ENCODE measurements at regions not wholly inside any gene's neighbourhood (a gene's known extent, or its start where the extent isn't known, plus 50 kb on each side); places are given as distances from the start of the nearest gene placed in this dataset.

DNA sequence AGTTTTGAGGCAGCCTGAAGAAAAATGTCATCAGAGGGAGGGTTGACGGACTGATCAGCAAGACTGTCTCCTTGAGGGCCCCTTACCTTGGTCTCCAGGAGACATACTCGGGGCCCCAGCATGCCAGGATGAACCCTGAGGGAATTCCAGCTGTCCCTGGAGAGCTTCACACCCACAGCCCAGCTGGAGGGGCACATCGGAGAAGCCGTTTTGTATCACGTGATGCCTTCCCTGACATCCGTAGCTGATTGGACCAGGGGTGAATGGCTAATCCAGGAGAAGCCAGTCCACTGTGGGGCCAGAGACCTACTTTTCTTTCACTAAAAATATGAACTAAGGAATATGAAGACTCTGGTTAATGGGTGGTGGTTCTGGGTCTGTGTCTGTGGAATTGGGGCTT, 86.0 kb upstream of the TP53I11 start:
- DNase-seq (ENCODE audit: low spot score): no peak

DNA sequence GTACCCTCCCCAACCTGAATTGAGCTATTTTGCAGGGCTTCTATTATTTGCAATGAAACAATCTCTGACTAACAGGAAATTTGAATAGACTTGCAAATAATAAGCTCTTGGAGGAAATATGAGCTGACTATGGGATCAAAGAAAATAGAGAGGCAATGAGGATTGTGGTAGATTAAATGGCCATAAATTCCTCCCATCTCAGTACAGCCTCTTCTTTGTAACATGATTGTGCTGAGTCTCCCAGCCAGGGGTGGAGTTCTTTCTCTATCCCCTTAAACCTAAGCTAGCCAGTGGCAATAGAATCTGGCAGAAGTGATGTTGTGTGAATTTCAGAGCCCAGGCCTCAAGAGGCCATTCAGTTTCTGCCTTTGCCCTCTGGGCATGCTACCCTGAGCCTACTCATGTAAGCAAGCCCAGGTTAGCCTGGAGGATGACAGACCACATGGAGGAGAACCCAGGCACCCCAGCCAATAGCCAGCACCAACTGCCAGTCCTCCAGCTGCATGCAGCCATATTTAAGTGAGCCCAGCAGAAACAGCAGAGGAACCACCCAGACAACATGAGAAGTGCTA, 86.8 kb upstream of the TP53I11 start:
- DNase-seq (ENCODE audit: low spot score): no peak

DNA sequence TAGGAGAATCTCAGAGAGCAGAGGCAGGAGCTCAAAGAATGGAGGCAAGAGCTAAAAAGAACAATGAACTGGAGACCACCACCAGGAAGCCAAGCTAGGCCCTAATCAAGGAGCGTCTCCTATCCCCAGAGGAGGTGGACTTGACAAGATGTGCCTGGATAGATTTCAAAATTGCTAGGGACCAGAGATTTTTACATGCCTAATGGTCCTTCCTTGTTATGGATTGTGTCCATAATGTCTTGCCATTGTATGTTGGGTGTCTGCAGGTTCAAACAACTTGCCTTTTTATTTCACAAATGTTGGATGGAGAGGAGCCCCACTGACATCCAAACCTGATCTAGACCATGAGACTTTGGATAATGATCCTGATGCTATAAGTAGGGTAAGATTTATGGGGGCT, 88.2 kb upstream of the TP53I11 start:
- DNase-seq (ENCODE audit: low spot score): no peak

DNA sequence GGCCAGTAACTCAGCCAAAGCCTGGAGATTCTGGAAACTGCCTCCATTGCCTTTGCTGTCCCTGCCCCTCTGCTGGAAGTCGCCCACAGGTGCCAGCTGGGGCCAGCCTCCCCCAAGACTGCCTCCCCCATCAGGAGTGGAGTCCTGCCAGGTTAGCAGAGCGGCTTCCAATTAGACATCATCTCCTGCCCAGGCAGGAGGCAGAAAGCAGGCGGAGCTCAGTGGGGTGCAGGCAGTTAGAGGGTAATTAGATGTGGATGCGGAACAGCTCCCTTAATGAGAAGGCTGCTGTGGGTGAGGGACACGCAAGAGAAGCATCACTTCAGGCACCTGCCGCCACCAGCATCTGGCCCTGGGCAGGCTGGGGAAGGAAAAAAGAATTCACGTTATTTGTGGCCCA, 90.9 kb upstream of the TP53I11 start:
- DNase-seq (ENCODE audit: low spot score): no peak

DNA sequence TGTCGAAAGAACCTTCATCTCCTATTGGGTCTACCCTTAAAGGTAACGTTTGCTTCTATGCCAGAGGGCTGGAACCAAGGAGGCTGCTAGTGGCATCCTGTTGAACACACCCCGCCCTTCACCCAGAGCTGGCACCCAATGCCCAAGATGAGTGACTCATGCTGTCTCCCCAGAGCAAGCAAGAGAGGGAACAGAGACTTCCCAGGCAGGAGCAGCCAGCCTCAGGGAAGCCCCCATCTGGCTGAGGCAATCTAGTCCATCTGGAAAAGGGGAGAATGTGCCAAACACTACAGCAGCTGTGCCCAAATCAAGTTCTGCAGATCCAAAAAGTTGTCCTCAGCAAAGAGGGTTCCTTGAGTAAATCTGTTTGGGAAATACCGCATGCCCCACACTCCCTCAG, 91.9 kb upstream of the TP53I11 start:
- DNase-seq (ENCODE audit: low spot score): peak; percentile 48

DNA sequence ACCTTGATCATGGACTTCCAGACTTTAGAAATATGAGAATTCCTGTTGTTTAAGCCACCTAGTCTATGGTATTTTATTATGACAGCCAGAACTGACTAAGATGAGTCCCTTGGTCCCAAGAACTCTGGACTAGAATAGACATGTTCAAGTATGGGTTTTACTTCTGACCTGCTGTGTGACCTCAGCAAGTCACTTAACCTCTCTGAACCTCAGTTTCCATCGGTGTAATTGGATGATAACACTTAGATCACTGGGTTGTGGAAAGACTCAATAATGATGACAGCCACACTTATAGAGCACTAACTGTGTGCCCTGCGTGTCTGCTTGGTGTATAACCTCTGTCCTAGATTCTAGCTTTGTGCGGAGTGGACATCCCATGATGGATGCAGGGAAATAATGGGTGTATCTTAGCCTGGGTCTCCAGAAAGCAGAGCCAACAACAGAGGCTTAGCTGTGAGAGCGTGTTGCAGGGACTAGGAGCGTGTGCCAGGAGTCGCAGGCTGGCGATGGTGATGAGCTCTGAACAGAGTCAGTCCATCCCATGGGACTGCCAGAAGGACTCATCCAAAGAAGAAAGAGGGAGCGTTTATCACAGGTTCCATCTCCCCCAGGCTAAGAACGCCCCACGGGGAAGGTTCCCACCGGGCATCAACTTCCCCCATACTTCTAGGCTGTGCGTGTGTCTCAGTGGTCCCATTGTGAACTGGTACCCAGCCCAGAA, 93.2 kb upstream of the TP53I11 start:
- DNase-seq (ENCODE audit: low spot score): no peak

DNA sequence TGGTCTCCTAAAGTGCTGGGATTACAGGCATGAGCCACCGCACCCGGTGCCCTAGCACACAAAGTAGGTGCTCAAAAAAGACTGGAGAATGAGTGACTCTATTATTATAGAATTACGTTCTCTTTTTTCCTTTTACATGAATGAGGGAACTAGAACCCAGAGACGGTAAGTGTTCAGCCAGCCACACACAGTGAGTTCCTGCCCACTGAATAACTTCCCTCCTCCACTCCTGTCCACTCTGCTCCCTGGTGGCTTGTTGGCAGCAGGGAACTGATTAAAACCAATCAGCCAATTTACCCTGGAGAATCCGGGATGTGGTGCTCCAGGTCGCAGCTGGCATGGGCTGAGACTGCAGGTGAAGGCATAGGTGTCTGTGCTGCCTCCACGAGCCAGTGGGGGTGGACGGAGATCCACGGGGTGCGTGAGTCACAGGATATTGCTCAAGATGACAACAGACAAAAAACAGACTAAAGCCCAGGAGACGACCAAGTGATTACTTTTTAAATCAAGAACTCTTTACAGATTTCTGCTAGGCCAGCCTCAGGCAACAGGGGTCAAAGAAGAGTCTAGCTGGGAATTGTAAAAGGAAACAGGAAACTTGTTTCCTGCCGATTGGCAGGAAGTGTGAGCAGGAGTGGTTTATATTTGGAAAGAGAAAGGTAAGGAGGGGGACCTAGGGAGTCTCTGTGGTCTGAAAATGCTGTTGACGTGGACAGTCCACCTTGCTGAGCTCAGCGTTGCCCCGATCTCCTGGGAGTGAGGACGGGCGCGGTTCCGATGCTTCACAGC, 95.2 kb upstream of the TP53I11 start:
- peak; percentile 81 for DNase-seq (ENCODE audit: low spot score)

DNA sequence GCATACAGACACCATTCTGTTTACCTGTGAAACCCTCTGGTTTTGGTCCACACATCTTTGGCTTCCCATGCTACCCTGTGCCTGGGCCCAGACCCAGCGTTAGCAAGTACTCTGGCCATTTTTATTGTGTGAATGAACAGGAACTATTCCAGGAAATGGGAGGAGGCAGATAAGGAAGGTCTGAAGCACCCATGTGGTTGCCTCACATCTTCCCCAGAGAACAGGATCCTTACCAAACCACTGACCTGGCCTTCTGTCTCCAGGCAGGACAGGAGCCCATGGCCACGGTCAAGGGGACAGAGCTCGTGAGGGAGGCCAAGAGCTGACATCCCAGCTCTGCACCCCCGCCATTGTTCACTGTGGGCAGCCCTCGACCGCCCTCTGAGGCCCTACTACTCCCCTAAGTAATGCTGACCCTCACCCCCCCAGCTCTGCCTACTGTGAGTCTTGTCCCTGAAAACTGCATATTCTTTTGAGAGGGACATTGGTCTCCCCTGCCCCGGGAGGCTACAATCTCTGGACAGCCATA, 97.7 kb upstream of the TP53I11 start:
- DNase-seq (ENCODE audit: low spot score): no peak

DNA sequence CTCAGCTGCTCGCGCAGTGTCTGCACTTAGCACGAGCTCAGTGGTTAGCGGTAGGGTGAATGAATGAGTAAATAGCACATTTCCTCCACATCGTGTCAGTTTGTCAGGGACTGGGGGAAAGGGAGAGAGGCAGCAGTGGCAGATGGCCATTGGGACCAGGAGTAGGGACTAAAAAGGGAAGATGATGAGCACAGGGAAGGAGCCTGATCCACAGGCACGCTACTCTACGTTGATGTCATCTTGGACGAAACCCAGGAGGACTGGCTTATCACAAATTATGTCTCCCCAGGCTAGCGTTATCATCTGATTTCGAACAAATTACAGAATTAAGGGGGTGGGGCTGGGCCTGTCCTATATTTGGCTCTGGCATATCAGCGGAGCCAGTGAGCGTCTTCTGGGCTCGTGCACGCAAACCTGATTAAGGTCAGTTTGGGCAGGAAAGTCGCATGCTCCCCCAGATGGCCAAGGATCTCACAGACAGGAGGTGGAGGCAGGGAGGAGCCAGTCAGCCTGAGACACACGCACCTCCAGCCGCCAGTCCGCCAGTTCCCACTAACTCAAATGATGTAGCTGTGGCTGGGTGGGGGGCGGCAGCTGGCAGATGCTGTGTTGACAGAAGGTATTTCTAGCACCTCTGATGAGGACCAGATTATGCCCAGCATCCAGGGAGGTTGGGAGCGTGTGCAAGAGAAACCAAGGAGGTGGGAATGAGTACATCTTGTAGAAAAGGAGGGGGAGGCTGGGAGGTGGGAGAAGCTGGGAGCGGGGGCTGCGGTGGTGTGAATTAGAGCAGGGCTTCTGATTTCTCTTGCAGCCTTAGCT, 97.4 kb upstream of the PRDM11 start:
- DNase-seq (ENCODE audit: low spot score): no peak

DNA sequence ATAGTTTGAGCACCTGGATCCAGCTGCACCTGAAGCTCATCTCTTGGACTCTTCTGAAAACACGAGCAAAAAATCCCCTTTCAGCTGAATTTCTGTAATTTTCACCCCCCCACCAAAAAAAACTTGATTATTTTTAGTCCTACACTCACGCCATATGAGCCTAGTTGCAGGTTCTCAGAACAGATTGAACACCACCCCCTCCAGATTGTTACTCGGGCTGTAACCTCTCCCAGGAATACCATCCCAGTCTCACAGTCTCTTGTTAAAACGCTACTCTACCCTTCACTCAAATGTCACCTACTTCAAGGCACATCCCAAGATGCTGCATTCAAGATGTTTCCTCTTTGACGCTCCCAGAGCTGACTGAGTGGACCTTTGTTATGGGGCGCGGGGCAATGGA, 96.3 kb upstream of the PRDM11 start:
- DNase-seq (ENCODE audit: low spot score): no peak

DNA sequence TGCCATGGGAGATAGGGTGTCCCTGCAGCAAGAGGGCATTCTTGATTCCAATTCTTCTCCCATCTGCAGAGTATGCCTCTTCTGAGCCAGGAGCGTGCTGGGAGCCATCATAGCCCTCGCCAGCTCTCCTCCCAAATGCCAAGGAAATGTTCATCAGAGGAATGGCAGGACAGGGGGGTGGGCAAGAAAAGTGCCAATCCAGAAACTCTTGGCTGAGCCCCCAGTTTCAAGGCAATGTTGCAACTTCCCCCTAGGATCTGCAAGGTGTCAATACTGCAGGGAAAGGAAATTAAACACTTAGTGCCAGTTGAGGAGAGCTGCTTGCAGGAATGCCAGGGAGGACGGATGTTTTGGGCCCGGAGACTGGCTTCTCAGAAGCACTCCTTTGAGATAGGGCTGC, 94.8 kb upstream of the PRDM11 start:
- DNase-seq (ENCODE audit: low spot score): no peak

DNA sequence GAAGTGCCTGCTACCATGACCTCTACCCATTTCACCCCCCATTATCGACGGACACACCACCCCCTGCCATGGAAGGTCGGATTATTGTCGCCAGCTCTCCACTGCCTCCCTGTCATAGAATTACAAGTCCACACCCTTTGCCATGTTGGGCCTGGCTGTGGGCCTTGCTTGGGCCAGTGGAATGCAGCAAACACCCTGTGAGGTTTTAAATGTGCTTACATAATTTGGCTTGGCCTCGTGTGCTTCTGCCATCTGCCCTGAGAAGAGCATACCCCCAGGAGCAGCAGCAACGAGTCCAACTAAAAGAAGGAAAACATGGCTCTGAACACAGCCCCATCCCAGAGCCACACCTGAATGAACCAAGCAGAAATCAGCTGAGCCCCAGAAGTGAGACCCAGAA, 94.1 kb upstream of the PRDM11 start:
- DNase-seq (ENCODE audit: low spot score): peak; percentile 17

DNA sequence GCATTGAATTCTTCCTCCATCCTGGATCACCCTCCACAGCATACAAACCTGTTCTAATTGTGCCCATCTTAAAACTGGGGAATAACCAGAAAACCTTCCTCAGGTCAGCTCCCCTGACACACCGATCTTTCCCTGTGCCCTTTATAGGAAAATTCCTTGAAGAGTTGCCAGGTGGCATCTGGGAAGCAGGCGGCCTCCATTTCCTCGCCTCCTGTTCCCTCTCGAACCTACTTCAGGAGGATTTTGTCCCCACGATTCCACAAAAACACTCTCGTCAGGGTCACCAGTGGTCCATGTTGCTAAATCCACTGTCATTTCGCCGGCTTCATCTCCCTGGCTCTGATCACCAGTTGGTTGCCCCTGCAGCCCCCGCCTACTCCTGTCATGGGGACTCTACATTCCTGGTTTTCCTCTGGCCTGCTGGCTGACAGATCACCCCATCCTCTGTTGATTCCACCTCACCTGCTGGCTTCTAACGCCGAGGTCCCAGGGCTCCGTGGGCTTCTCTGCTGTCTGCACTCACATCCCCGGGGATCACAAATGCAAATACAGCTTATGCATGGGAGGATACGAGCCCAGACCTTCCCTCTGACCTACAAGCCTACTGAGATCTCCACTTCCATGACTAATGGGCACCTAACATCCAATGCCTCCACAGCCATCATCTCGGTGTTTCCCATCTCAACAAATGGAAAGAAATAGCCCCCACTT, 92.5 kb upstream of the PRDM11 start:
- DNase-seq (ENCODE audit: low spot score): no peak

DNA sequence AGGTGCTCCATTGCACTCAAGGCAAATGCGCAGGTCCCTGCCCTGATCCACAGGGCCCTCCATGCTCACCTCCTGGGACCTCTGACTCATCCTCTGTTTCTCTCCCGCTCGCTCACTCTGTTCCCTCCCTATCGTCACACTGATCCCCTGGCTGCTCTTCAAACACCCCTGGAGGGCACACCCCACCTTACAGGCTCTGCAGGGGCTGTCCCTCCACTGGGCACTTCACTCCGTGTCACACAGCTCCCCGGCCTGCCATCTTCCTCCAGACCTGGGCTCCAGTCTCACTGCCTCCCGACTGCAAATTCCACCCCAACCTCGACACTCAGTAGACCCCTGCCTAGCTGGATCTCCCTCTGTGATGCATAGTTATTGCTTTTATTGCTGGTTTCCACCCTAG, 91.5 kb upstream of the PRDM11 start:
- no peak for DNase-seq (ENCODE audit: low spot score)

DNA sequence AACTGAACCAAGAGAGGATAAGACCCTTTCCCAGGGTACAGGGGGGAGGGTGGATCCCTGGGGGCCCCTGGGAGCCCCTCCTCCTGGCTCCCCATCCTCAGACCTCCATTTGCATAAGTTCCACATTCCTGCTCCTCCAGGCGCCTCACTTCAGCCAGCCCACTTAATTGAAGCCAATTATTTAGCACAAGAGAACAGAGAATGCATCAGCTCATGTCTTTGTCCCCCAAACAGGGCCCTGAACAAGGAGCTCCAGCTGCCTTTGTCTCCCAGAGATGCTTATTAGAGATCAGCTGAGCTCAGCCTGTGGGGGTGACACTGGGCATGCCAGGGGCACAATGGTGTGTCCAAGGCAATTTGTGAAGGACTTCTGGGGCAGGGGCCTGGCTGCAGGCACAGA, 89.9 kb upstream of the PRDM11 start:
- DNase-seq (ENCODE audit: low spot score): no peak

DNA sequence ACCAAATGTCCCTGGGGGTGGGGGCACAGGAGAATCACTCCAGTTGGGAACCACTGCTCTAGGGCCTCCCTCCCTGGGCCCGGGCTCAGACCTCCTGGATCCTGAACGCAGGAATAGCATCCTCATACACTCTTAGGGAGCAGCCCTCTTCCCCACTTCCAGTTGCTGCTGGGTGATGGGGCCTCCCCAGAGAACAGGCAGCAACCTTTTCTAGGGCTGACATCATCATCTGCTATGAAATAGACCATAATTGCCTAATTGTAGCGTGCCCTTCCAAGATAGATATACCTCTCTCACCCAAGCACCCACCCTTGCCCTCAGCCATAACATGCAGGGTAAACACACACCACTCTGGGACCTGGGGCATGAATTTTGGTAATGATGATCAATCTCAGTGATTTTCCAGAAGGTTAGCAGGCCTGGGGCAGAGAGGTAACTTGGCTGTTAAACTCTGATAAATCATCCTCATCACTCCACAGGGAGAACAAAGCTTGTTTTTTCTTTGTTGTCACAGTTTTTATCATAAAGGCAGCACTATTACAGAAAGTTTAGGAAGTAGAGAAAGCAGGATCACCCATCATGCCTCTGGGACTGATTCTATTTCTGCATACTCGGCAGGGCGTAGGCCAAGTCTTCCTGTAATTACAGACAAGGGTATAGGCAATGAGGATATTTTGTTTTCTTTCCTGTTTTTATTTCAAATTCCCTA, 88.3 kb upstream of the PRDM11 start:
- DNase-seq (ENCODE audit: low spot score): no peak

DNA sequence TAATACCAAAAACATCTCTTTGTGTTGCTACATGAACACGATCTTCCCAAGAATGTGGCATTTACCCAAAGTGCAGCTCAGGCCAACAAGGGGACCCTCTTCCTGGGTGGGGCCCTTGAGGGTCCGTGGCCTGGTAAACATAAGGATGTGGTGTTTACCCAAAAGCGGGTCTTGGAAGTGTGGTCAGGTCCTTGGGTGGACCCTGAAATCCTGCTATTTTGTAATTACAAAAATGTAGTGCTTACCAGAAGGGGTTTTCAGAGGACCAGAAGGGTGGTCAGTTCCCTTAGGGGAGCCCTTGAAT, 87.8 kb upstream of the PRDM11 start:
- no peak for DNase-seq (ENCODE audit: low spot score)

DNA sequence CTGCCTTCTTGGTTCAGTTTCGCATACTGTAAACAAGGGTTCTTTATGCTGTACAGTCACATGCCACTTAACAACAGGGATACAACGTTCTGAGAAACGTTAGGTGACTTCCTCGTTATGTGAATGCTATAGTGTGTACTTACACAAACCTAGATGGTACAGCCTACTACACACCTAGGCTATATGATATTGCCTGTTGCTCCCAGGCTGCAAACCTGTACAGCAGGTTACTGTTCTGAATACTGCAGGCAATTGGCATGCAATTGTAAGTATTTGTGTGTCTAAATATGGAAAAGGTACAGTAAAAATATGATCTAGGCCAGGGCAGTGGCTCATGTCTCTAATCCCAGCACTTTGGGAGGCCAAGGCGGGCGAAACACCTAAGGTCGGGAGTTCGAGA, 85.7 kb upstream of the PRDM11 start:
- DNase-seq (ENCODE audit: low spot score): no peak

DNA sequence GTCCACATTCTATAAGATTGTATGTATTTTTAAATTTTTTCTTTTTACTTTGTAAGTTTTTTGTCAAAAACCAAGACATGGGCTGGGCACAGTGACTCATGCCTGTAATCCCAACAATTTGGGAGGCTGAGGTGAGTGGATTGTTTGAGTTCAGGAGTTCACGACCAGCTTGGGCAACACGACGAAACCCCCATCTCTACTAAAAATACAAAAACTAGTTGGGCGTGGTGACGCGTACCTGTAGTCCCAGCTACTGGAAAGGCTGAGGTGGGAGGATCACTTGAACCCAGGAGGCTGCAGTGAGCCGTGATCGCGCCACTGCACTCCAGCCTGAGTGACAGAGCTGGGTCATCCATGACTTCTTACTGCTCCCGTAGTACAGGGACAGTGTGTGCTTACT, 84.8 kb upstream of the PRDM11 start:
- no peak for DNase-seq (ENCODE audit: low spot score)

DNA sequence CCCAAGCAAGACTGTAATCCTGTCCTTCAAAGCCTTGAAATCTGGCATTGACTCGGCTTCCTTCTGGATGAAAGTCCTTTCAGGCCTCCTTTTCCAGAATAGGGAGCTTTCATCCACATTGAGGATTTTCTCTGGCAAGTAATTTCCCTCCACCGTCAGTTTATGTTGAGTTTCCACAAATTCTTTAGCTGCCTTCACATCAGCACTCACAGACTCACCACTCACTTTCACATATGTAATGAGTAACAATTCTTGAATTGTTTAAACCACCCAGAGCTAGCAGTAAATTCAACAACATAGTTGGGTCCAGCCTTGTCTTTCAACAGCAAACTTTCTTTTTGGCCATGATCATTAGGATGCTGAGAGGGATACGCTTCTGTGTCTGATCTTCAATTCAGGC, 84.3 kb upstream of the PRDM11 start:
- no peak for DNase-seq (ENCODE audit: low spot score)

DNA sequence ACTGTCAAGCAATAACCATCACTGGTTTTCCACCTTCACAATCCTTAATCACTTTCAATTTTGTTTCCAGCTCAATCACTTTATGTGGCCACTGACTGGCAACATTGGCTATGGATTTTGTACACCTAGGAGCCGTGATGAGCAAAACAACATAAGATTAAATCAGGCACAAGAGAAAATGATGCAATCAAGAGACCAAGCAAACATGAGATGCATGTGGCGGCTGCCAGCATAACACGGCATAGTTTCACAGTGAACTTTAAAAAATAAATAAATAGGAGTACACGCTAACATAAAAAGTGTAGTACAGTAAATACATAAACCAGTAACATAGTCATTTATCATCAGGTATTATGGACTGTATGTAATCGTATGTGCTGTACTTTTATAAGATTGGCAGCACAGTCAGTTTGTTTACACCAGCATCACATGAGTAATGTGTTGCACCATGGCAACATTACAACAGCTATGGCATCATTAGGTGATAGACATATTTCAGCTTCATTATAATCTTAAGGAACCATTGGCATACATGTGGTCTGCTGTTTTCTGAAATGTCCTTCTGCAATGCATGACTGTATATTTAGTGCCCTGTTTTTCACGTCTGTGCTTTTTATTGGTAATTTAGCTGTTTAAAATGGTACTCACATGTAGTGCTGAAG, 83.3 kb upstream of the PRDM11 start:
- DNase-seq (ENCODE audit: low spot score): no peak
